SK-N-SH (cell line): ENCODE measurements at regions not wholly inside any gene's neighbourhood (a gene's known extent, or its start where the extent isn't known, plus 50 kb on each side); places are given as distances from the start of the nearest gene placed in this dataset.

Experiments
- CTCF ChIA-PET: fragments of 300-600, 350-600 bp; formaldehyde crosslinking; extraction: SDS; loops from one replicate; lab custom pipeline; 2021; lab: Yijun Ruan, JAX
- POLR2A ChIA-PET: fragments of 350-600 bp; sonication (Branson Sonifier 250); formaldehyde crosslinking; extraction: SDS; loops from one replicate; lab custom pipeline; 2020; ENCODE audit warnings: antibody characterized with exemption, inconsistent platforms; lab: Yijun Ruan, JAX
- DNase-seq: peaks from one replicate; pipeline ENCODE4 v3.0.0; 2012
- H2AFZ ChIP-seq: fragments of 200-600 bp; sonication (generic); 2 replicates; pipeline ENCODE4 v1.8.1; 2016; ENCODE audit warnings: antibody characterized with exemption, mild to moderate bottlenecking, low read depth
- H3F3A ChIP-seq: fragments of 200-600 bp; sonication (generic); replicated peaks from 2 replicates; pipeline ENCODE3; 2016; ENCODE audit warnings: antibody characterized with exemption, mild to moderate bottlenecking; ENCODE audit not compliant: insufficient read depth
- H3K27ac ChIP-seq, 2 experiments: fragments of 200-500 bp in 1 of 2; fragments of 200-600 bp in 1 of 2; sonication (Bioruptor generic) in 1 of 2; sonication (generic), shearing (Covaris generic) in 1 of 2; 2 replicates each; pipeline versions ENCODE4 v1.5.1 to v1.6.1; 2014 to 2016; ENCODE audit warnings: low read depth in 2 of 2, inconsistent platforms in 1 of 2, low read length in 1 of 2, mild to moderate bottlenecking in 1 of 2, mixed read lengths in 1 of 2
- H3K27me3 ChIP-seq: fragments of 200-600 bp; sonication (generic), shearing (Covaris generic); 2 replicates; pipeline ENCODE4 v1.6.1; 2016; ENCODE audit warnings: mixed run types; ENCODE audit not compliant: insufficient read depth
- H3K36me3 ChIP-seq, 2 experiments: fragments of 200-500 bp in 1 of 2; fragments of 200-600 bp in 1 of 2; sonication (Bioruptor generic) in 1 of 2; sonication (generic) in 1 of 2; replicated peaks in 1 of 2; 2 replicates each; pipeline versions ENCODE3 to v1.5.1; 2014 to 2016; ENCODE audit warnings: low read length in 1 of 2, mild to moderate bottlenecking in 1 of 2; ENCODE audit not compliant: insufficient read depth in 2 of 2, control insufficient read depth in 1 of 2
- H3K4me1 ChIP-seq, 2 experiments: fragments of 200-500 bp in 1 of 2; fragments of 200-600 bp in 1 of 2; sonication (Bioruptor generic) in 1 of 2; sonication (generic), shearing (Covaris generic) in 1 of 2; 2 replicates each; pipeline versions ENCODE4 v1.5.1 to v1.6.1; 2014 to 2016; ENCODE audit warnings: low read depth in 1 of 2, low read length in 1 of 2, mixed run types in 1 of 2; ENCODE audit not compliant: insufficient read depth in 2 of 2, control insufficient read depth in 1 of 2
- H3K4me2 ChIP-seq: fragments of 200-600 bp; sonication (generic), shearing (Covaris generic); 2 replicates; pipeline ENCODE4 v1.6.1; 2017; ENCODE audit warnings: mixed run types
- H3K4me3 ChIP-seq, 2 experiments: fragments of 200-500 bp in 1 of 2; fragments of 200-600 bp in 1 of 2; sonication (Bioruptor generic) in 1 of 2; sonication (generic), shearing (Covaris generic) in 1 of 2; 2 replicates each; pipeline versions ENCODE4 v1.5.1 to v1.8.1; 2014 to 2016; ENCODE audit warnings: low read depth in 2 of 2, inconsistent platforms in 1 of 2, low read length in 1 of 2, mild to moderate bottlenecking in 1 of 2, mixed read lengths in 1 of 2, moderate library complexity in 1 of 2
- H3K79me2 ChIP-seq: fragments of 200-600 bp; sonication (generic); 2 replicates; pipeline ENCODE4 v1.8.1; 2017; ENCODE audit warnings: mild to moderate bottlenecking; ENCODE audit not compliant: insufficient read depth
- H3K9ac ChIP-seq: fragments of 200-600 bp; sonication (generic); 2 replicates; pipeline ENCODE4 v1.6.1; 2017; ENCODE audit warnings: mixed run types
- H3K9me2 ChIP-seq: fragments of 200-600 bp; sonication (generic); 2 replicates; pipeline ENCODE4 v1.6.1; 2017; ENCODE audit warnings: mixed run types
- H3K9me3 ChIP-seq: fragments of 200-600 bp; sonication (generic); 2 replicates; pipeline ENCODE4 v1.6.1; 2017; ENCODE audit warnings: mixed run types, mild to moderate bottlenecking, moderate library complexity
- H4K20me1 ChIP-seq: fragments of 200-600 bp; sonication (generic); 2 replicates; pipeline ENCODE4 v1.6.1; 2017; ENCODE audit warnings: mild to moderate bottlenecking, mixed run types; ENCODE audit not compliant: insufficient read depth
- CHD2 ChIP-seq: fragments of 150-350 bp; IDR thresholded peaks from 2 replicates; pipeline ENCODE4 v1.6.1; 2018; ENCODE audit warnings: low read length; ENCODE audit not compliant: partially characterized antibody
- ELF1 ChIP-seq: IDR thresholded peaks from 2 replicates; pipeline ENCODE4 v1.4.0; 2012
- EP300 ChIP-seq, 2 experiments: IDR thresholded peaks; 2 replicates each; pipeline versions ENCODE4 v1.4.0 to v1.6.1; 2012; ENCODE audit warnings: borderline replicate concordance in 1 of 2, low read depth in 1 of 2, low read length in 1 of 2
- FOSL2 ChIP-seq: IDR thresholded peaks from 2 replicates; pipeline ENCODE4 v1.4.0; 2012; ENCODE audit warnings: low read depth, mild to moderate bottlenecking, moderate library complexity, borderline replicate concordance
- FOXM1 ChIP-seq: IDR thresholded peaks from 2 replicates; pipeline ENCODE4 v1.4.0; 2012; ENCODE audit warnings: low read depth, mild to moderate bottlenecking
- GABPA ChIP-seq: IDR thresholded peaks from 2 replicates; pipeline ENCODE4 v1.4.0; 2012; ENCODE audit warnings: low read depth, mild to moderate bottlenecking
- GATA2 ChIP-seq: sonication (generic); formaldehyde crosslinking; IDR thresholded peaks from 2 replicates; pipeline ENCODE4 v1.5.0; 2020; ENCODE audit warnings: mild to moderate bottlenecking, missing genetic modification reagents
- IRF3 ChIP-seq: fragments of 150-350 bp; IDR thresholded peaks from 2 replicates; pipeline ENCODE4 v1.6.1; 2016; ENCODE audit warnings: mild to moderate bottlenecking, low read depth, low read length
- MEF2A ChIP-seq: IDR thresholded peaks from 2 replicates; pipeline ENCODE4 v1.4.0; 2012; ENCODE audit warnings: low read depth, borderline replicate concordance
- NRF1 ChIP-seq: IDR thresholded peaks from 2 replicates; pipeline ENCODE4 v1.6.1; 2012; ENCODE audit warnings: low read depth, mild to moderate bottlenecking, low read length
- POLR2AphosphoS5 ChIP-seq: IDR thresholded peaks from 2 replicates; pipeline ENCODE4 v1.6.1; 2012; ENCODE audit warnings: low read depth, low read length
- RAD21 ChIP-seq: IDR thresholded peaks from 2 replicates; pipeline ENCODE4 v1.6.1; 2012; ENCODE audit warnings: mild to moderate bottlenecking, low read length
- REST ChIP-seq: IDR thresholded peaks from 2 replicates; pipeline ENCODE4 v1.6.1; 2012; ENCODE audit warnings: mild to moderate bottlenecking, low read depth, low read length, moderate library complexity
- RFX5 ChIP-seq: IDR thresholded peaks from 2 replicates; pipeline ENCODE4 v1.6.1; 2012; ENCODE audit warnings: mild to moderate bottlenecking, improper control_type of control experiment, low read length
- TAF1 ChIP-seq: IDR thresholded peaks from 2 replicates; pipeline ENCODE4 v1.6.1; 2012; ENCODE audit warnings: low read depth, mild to moderate bottlenecking, low read length, moderate library complexity, borderline replicate concordance
- TEAD4 ChIP-seq: IDR thresholded peaks from 2 replicates; pipeline ENCODE4 v1.4.0; 2012; ENCODE audit warnings: mild to moderate bottlenecking, borderline replicate concordance; ENCODE audit not compliant: insufficient read depth
- YY1 ChIP-seq: IDR thresholded peaks from 2 replicates; pipeline ENCODE4 v1.4.0; 2012; ENCODE audit warnings: low read depth, mild to moderate bottlenecking
- WGBS: methylation state at CpG from one replicate; pipeline ENCODE4 v1.1.6; 2017; ENCODE audit warnings: low lambda C conversion rate; 5-methylcytosine and 5-hydroxymethylcytosine counted together
- TF ChIP-seq, protein P1 (sequence below): fragments of 200-600 bp; sonication (generic); IDR thresholded peaks from 2 replicates; pipeline ENCODE4 v1.6.1; 2017; ENCODE audit warnings: antibody characterized with exemption, mild to moderate bottlenecking, moderate library complexity
- TF ChIP-seq, protein P2 (sequence below): IDR thresholded peaks from 2 replicates; pipeline ENCODE4 v1.4.0; 2012; ENCODE audit warnings: low read depth, borderline replicate concordance

DNA sequence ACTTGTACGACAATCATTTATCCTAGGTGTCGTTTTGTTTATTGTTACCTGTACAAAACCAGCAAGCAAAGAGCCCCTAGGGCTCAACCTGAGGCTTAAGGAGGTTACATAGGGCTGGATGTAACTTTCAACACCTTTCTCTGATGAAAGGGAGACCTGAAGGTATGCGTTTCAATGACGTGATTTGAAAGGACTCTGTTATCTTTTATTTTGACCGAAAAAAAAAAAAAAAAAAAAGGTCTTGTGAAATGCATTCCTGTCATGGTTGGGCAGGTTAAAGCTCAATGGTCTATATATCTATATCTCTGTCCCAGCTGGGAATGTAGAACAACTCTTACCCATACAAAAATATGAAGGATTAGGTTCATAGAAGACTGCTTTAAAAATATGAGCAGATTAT lies 78.7 kb upstream of the SASH1 start (continued):
- TF ChIP-seq GABPA (no peak), TEAD4 (no peak), NRF1 (no peak), MEF2A (no peak), RFX5 (no peak), FOSL2 (no peak), TAF1 (no peak)
- TF ChIP-seq, all 33 proteins: peak for 0

DNA sequence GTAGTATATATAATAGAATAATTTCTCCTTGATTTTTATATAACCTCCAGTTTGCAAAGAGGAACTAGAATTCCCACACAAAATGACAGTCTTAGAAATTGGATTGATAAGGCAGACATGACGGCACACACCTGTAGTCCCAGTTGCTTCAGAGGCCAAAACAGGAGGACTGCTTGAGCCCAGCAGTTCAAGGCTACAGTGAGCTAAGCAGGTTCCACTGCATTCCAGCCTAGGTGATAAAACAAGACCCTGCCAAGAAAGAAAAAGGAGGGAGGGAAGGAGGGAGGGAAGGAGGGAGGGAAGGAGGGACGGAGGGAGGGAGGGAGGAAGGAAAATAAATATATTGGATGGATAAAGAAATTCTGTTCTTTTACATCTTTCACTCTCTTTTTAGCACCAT lies 77.6 kb upstream of the SASH1 start:
- TF ChIP-seq NRF1: no peak
- no peak for TF ChIP-seq EP300 (IDR thresholded peaks at IDR 0.05; ENCODE audit: borderline replicate concordance in 1 of 2, low read depth in 1 of 2, low read length in 1 of 2)
- TF ChIP-seq GABPA: no peak
- no peak for TF ChIP-seq YY1
- Histone ChIP-seq H3K4me2 (no peak overlapping the region), H4K20me1 (no peaks in the 10 kb centered on the region), H3K4me3 (no peak overlapping the region), H3K79me2 (no peaks in the 10 kb centered on the region), H3K36me3 (no peaks in the 10 kb centered on the region), H3K27me3 (no peaks in the 10 kb centered on the region), H3K9me3 (no peaks in the 10 kb centered on the region), H3F3A (peaks cover 16% of the 10 kb centered on the region), H3K9me2 (no peaks in the 10 kb centered on the region), H3K4me1 (peaks cover 0 to 7% of the 10 kb centered on the region in 2 experiments; a peak in 1 of 4 replicates), H2AFZ (no peak overlapping the region), H3K27ac (no peak overlapping the region), H3K9ac (no peak overlapping the region)
- no peak for DNase-seq
- ChIA-PET CTCF (no interaction called here), POLR2A (no interaction called here)
- WGBS: 76% methylated on average over 2 of the region's 2 CpGs

DNA sequence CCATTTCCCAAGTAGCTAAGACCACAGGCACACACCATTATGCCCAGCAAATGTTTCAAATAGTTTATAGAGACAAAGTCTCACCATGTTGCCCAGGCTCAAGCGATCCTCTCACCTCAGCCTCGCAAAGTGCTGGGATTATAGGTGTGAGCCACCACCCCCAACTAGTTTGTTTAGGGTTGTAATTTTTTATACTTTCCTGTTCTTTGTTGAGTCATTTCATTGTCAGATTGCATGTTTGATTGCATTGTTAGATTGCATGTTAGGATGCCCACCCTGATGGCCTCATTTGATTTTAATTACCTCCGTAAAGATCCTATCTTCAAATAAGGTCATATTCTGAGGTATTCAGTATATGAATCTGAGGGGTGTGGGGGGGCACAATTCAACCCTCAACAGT lies 73.3 kb upstream of the SASH1 start:
- Histone ChIP-seq H4K20me1 (no peaks in the 10 kb centered on the region), H3K9me2 (no peaks in the 10 kb centered on the region)
- WGBS: 45% methylated on average over 3 of the region's 3 CpGs

More for the DNA sequence above, 73.3 kb upstream of the SASH1 start:
- Histone ChIP-seq H3K4me1 (peaks cover 0 to 11% of the 10 kb centered on the region in 2 experiments; a peak in 2 of 4 replicates), H3K79me2 (peaks cover 32% of the 10 kb centered on the region), H3K4me3 (no peak overlapping the region), H3K9me3 (no peaks in the 10 kb centered on the region), H3K4me2 (no peak overlapping the region), H3K36me3 (peaks cover 0 to 3% of the 10 kb centered on the region in 2 experiments), H2AFZ (peak overlapping the region; percentile 13; the same call in 1 of the 2 replicates), H3K9ac (peak overlapping the region; percentile 73; the same call in 1 of the 2 replicates), H3K27ac (peak overlapping the region in 1 of 2 experiments; percentile 99; a peak in 2 of 4 replicates), H3K27me3 (no peaks in the 10 kb centered on the region), H3F3A (peaks cover 31% of the 10 kb centered on the region)
- DNase-seq: no peak
- ChIA-PET POLR2A (no interaction called here), CTCF (interaction anchor here (1.0 kb wide), 1 partner anchor 68 kb away, joined by 3 read pairs; no protein-coding TSS in a partner anchor)
- TF ChIP-seq REST (no peak), CHD2 (no peak), RAD21 (no peak), NRF1 (no peak), GATA2 (CRISPR knock-in tag) (no peak), FOXM1 (no peak), ELF1 (no peak), GABPA (no peak), POLR2AphosphoS5 (no peak), YY1 (no peak), IRF3 (no peak)
- TF ChIP-seq, protein P1, sequence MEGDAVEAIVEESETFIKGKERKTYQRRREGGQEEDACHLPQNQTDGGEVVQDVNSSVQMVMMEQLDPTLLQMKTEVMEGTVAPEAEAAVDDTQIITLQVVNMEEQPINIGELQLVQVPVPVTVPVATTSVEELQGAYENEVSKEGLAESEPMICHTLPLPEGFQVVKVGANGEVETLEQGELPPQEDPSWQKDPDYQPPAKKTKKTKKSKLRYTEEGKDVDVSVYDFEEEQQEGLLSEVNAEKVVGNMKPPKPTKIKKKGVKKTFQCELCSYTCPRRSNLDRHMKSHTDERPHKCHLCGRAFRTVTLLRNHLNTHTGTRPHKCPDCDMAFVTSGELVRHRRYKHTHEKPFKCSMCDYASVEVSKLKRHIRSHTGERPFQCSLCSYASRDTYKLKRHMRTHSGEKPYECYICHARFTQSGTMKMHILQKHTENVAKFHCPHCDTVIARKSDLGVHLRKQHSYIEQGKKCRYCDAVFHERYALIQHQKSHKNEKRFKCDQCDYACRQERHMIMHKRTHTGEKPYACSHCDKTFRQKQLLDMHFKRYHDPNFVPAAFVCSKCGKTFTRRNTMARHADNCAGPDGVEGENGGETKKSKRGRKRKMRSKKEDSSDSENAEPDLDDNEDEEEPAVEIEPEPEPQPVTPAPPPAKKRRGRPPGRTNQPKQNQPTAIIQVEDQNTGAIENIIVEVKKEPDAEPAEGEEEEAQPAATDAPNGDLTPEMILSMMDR: no peak
- TF ChIP-seq, protein P2, sequence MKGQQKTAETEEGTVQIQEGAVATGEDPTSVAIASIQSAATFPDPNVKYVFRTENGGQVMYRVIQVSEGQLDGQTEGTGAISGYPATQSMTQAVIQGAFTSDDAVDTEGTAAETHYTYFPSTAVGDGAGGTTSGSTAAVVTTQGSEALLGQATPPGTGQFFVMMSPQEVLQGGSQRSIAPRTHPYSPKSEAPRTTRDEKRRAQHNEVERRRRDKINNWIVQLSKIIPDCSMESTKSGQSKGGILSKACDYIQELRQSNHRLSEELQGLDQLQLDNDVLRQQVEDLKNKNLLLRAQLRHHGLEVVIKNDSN: no peak
